ENCODE measurements at regions not wholly inside any gene's neighbourhood (a gene's known extent, or its start where the extent isn't known, plus 50 kb on each side); places are given as distances from the start of the nearest gene placed in this dataset.

DNA sequence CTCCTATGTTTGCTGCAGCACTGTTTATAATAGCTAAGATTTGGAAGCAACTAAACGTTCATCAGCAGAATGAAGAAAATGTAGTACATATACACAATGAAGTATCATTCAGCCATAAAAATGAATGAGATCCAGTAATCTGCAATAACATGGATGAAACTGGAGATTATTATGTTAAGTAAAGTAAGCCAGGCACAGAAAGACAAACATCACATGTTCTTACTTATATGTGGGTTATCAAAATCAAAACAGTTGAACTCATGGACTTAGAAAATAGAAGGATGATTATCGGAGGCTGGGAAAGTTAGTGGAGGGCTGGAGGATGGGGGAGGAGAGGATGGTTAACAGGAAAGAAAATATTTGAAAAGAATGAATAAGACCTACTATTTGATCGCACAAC, 1017.6 kb downstream of the KCNT2 start:
- TF ChIP-seq, protein P1, sequence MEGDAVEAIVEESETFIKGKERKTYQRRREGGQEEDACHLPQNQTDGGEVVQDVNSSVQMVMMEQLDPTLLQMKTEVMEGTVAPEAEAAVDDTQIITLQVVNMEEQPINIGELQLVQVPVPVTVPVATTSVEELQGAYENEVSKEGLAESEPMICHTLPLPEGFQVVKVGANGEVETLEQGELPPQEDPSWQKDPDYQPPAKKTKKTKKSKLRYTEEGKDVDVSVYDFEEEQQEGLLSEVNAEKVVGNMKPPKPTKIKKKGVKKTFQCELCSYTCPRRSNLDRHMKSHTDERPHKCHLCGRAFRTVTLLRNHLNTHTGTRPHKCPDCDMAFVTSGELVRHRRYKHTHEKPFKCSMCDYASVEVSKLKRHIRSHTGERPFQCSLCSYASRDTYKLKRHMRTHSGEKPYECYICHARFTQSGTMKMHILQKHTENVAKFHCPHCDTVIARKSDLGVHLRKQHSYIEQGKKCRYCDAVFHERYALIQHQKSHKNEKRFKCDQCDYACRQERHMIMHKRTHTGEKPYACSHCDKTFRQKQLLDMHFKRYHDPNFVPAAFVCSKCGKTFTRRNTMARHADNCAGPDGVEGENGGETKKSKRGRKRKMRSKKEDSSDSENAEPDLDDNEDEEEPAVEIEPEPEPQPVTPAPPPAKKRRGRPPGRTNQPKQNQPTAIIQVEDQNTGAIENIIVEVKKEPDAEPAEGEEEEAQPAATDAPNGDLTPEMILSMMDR (IDR thresholded peaks at IDR 0.05) = no peak
- no peak for TF ChIP-seq POLR2A (IDR thresholded peaks at IDR 0.05)

Measured in thyroid gland (tissue), 4 donors.